CD4-positive, CD25-positive, alpha-beta regulatory T cell (primary cell): ENCODE measurements at regions not wholly inside any gene's neighbourhood (a gene's known extent, or its start where the extent isn't known, plus 50 kb on each side); places are given as distances from the start of the nearest gene placed in this dataset.

Source experiments
- ATAC-seq, 2 donors: fragments of 150-1000 bp; cut with Tn5 transposase; one replicate each; pipeline ENCODE4 v1.10.0; 2021; ENCODE audit warnings: low read depth in 2 of 2, moderate number of reproducible peaks in 2 of 2, moderate library complexity in 1 of 2
- DNase-seq, 3 donors: peaks; one replicate each; pipeline versions ENCODE4 v3.0.0 to v3.0.0-alpha.2; 2012 to 2022; ENCODE audit warnings: mixed read lengths in 1 of 3
- H3K27ac ChIP-seq: one replicate; pipeline ENCODE4 v1.7.0; 2013; ENCODE audit warnings: mild to moderate bottlenecking, low read length; ENCODE audit not compliant: insufficient read depth, poor library complexity, severe bottlenecking
- H3K27me3 ChIP-seq: one replicate; pipeline ENCODE4 v1.7.0; 2013; ENCODE audit warnings: low read length; ENCODE audit not compliant: control insufficient read depth, insufficient read depth
- H3K36me3 ChIP-seq: one replicate; pipeline ENCODE4 v1.7.0; 2013; ENCODE audit warnings: mild to moderate bottlenecking, low read length, moderate library complexity; ENCODE audit not compliant: control insufficient read depth, insufficient read depth
- H3K4me1 ChIP-seq: 2 replicates; pipeline ENCODE4 v1.7.0; 2013; ENCODE audit warnings: mild to moderate bottlenecking, low read length; ENCODE audit not compliant: insufficient read depth, control insufficient read depth, poor library complexity, severe bottlenecking
- H3K4me3 ChIP-seq: one replicate; pipeline ENCODE4 v1.7.0; 2013; ENCODE audit warnings: low read depth, mild to moderate bottlenecking, low read length, moderate library complexity
- H3K9me3 ChIP-seq, 2 experiments: 1 replicate in 1 of 2; 2 replicates in 1 of 2; pipeline ENCODE4 v1.7.0; 2013; ENCODE audit warnings: low read length in 2 of 2, mild to moderate bottlenecking in 1 of 2, moderate library complexity in 1 of 2; ENCODE audit not compliant: control insufficient read depth in 2 of 2
- H3K27ac Mint-ChIP-seq, 3 donors: one replicate each; pipeline ENCODE4 v1.8.0; 2020 to 2022; ENCODE audit warnings: mild to moderate bottlenecking in 3 of 3, mixed read lengths in 3 of 3, moderate library complexity in 2 of 3
- H3K27me3 Mint-ChIP-seq: one replicate; pipeline ENCODE4 v1.8.0; 2022; ENCODE audit warnings: mild to moderate bottlenecking, mixed read lengths
- H3K36me3 Mint-ChIP-seq: one replicate; pipeline ENCODE4 v1.8.0; 2020; ENCODE audit warnings: mixed read lengths
- H3K4me1 Mint-ChIP-seq, 4 donors: one replicate each; pipeline ENCODE4 v1.8.0; 2020 to 2022; ENCODE audit warnings: mixed read lengths in 4 of 4, mild to moderate bottlenecking in 1 of 4
- H3K4me3 Mint-ChIP-seq, 4 donors: one replicate each; pipeline ENCODE4 v1.8.0; 2020 to 2022; ENCODE audit warnings: mild to moderate bottlenecking in 4 of 4, mixed read lengths in 4 of 4, moderate library complexity in 3 of 4
- H3K9me3 Mint-ChIP-seq, 7 donors: one replicate each; pipeline ENCODE4 v1.8.0; 2020 to 2022; ENCODE audit warnings: mixed read lengths in 7 of 7, mild to moderate bottlenecking in 3 of 7, moderate library complexity in 2 of 7

GRCh38 chr21:39084073-39084472 lies 99.2 kb downstream of the PSMG1 start:
- H3K27me3 Mint-ChIP-seq, result no peaks in the 10 kb centered on the region
- H3K4me1 Mint-ChIP-seq, result no peaks in the 10 kb centered on the region
- H3K27me3 ChIP-seq, result no peaks in the 10 kb centered on the region
- DNase-seq (no peak), ATAC-seq (no peak)
- H3K9me3 ChIP-seq, result no peaks in the 10 kb centered on the region
- no peaks in the 10 kb centered on the region for H3K36me3 Mint-ChIP-seq
- H3K27ac Mint-ChIP-seq, result no peak overlapping the region
- no peak overlapping the region for H3K27ac ChIP-seq
- H3K4me1 ChIP-seq, result no peaks in the 10 kb centered on the region
- no peak overlapping the region for H3K4me3 Mint-ChIP-seq
- no peaks in the 10 kb centered on the region for H3K36me3 ChIP-seq
- H3K4me3 ChIP-seq, result no peak overlapping the region
- H3K9me3 Mint-ChIP-seq, result no peaks in the 10 kb centered on the region

GRCh38 chr21:39083377-39084008 lies 99.8 kb downstream of the PSMG1 start:
- ATAC-seq (no peak), DNase-seq (no peak)
- Mint-ChIP-seq H3K9me3 (no peaks in the 10 kb centered on the region), H3K27me3 (no peaks in the 10 kb centered on the region), H3K4me1 (no peaks in the 10 kb centered on the region), H3K27ac (no peak overlapping the region), H3K36me3 (no peaks in the 10 kb centered on the region), H3K4me3 (no peak overlapping the region)
- Histone ChIP-seq H3K4me1 (no peaks in the 10 kb centered on the region), H3K36me3 (no peaks in the 10 kb centered on the region), H3K9me3 (no peaks in the 10 kb centered on the region), H3K27me3 (no peaks in the 10 kb centered on the region), H3K27ac (no peak overlapping the region), H3K4me3 (no peak overlapping the region)

GRCh38 chr21:39082656-39083376 lies 100.4 kb downstream of the PSMG1 start:
- no peak for DNase-seq
- H3K4me1 ChIP-seq, result no peaks in the 10 kb centered on the region
- H3K36me3 Mint-ChIP-seq, result no peaks in the 10 kb centered on the region
- H3K27me3 Mint-ChIP-seq, result no peaks in the 10 kb centered on the region
- ATAC-seq, result no peak
- H3K4me3 ChIP-seq, result no peak overlapping the region
- no peak overlapping the region for H3K4me3 Mint-ChIP-seq
- no peaks in the 10 kb centered on the region for H3K9me3 Mint-ChIP-seq
- no peak overlapping the region for H3K27ac Mint-ChIP-seq
- no peaks in the 10 kb centered on the region for H3K4me1 Mint-ChIP-seq
- no peaks in the 10 kb centered on the region for H3K36me3 ChIP-seq
- H3K9me3 ChIP-seq, result no peaks in the 10 kb centered on the region
- H3K27me3 ChIP-seq, result no peaks in the 10 kb centered on the region
- H3K27ac ChIP-seq, result no peak overlapping the region

GRCh38 chr21:39080366-39080765 lies 102.9 kb downstream of the PSMG1 start:
- ATAC-seq (no peak), DNase-seq (no peak)
- H3K27ac ChIP-seq, result no peak overlapping the region
- Mint-ChIP-seq H3K9me3 (peaks cover 0 to 4% (median 0%) of the 10 kb centered on the region in 7 donors), H3K27me3 (no peaks in the 10 kb centered on the region), H3K27ac (no peak overlapping the region), H3K4me3 (no peak overlapping the region), H3K4me1 (no peaks in the 10 kb centered on the region), H3K36me3 (no peaks in the 10 kb centered on the region)
- no peaks in the 10 kb centered on the region for H3K4me1 ChIP-seq
- H3K36me3 ChIP-seq, result no peaks in the 10 kb centered on the region
- no peaks in the 10 kb centered on the region for H3K9me3 ChIP-seq
- H3K4me3 ChIP-seq, result no peak overlapping the region
- H3K27me3 ChIP-seq, result no peaks in the 10 kb centered on the region

- no peaks in the 10 kb centered on the region for H3K27me3 Mint-ChIP-seq
- peaks cover 0 to 4% (median 0%) of the 10 kb centered on the region in 7 donors for H3K9me3 Mint-ChIP-seq
- Histone ChIP-seq H3K4me1 (no peaks in the 10 kb centered on the region), H3K27me3 (no peaks in the 10 kb centered on the region), H3K36me3 (no peaks in the 10 kb centered on the region), H3K27ac (no peak overlapping the region), H3K4me3 (no peak overlapping the region), H3K9me3 (no peaks in the 10 kb centered on the region)
- no peak overlapping the region for H3K4me3 Mint-ChIP-seq
- no peaks in the 10 kb centered on the region for H3K4me1 Mint-ChIP-seq
- H3K27ac Mint-ChIP-seq, result no peak overlapping the region
- H3K36me3 Mint-ChIP-seq, result no peaks in the 10 kb centered on the region
- ATAC-seq (no peak), DNase-seq (no peak)
Measured at GRCh38 chr21:39079617-39080016, 103.6 kb downstream of the PSMG1 start.

- Histone ChIP-seq H3K9me3 (no peaks in the 10 kb centered on the region), H3K4me1 (no peaks in the 10 kb centered on the region), H3K36me3 (no peaks in the 10 kb centered on the region), H3K4me3 (no peak overlapping the region), H3K27ac (no peak overlapping the region), H3K27me3 (no peaks in the 10 kb centered on the region)
- no peak for DNase-seq
- H3K27me3 Mint-ChIP-seq, result peaks cover 6% of the 10 kb centered on the region
- no peak overlapping the region for H3K27ac Mint-ChIP-seq
- no peak for ATAC-seq
- H3K9me3 Mint-ChIP-seq, result peaks cover 0 to 4% (median 0%) of the 10 kb centered on the region in 7 donors
- no peaks in the 10 kb centered on the region for H3K4me1 Mint-ChIP-seq
- no peak overlapping the region for H3K4me3 Mint-ChIP-seq
- H3K36me3 Mint-ChIP-seq, result no peaks in the 10 kb centered on the region
Measured at GRCh38 chr21:39078322-39079065, 104.8 kb downstream of the PSMG1 start.

GRCh38 chr21:39077876-39078275 lies 105.4 kb downstream of the PSMG1 start:
- Histone ChIP-seq H3K9me3 (no peaks in the 10 kb centered on the region), H3K27ac (no peak overlapping the region), H3K4me1 (no peaks in the 10 kb centered on the region), H3K27me3 (no peaks in the 10 kb centered on the region), H3K36me3 (no peaks in the 10 kb centered on the region), H3K4me3 (no peak overlapping the region)
- ATAC-seq, result no peak
- H3K27ac Mint-ChIP-seq, result no peak overlapping the region
- DNase-seq, result no peak
- no peaks in the 10 kb centered on the region for H3K36me3 Mint-ChIP-seq
- H3K27me3 Mint-ChIP-seq, result peaks cover 6% of the 10 kb centered on the region
- H3K4me3 Mint-ChIP-seq, result no peak overlapping the region
- peaks cover 0 to 4% (median 0%) of the 10 kb centered on the region in 7 donors for H3K9me3 Mint-ChIP-seq
- H3K4me1 Mint-ChIP-seq, result no peaks in the 10 kb centered on the region
